HPDE6-E6E7 (cell line): ENCODE measurements at regions not wholly inside any gene's neighbourhood (a gene's known extent, or its start where the extent isn't known, plus 50 kb on each side); places are given as distances from the start of the nearest gene placed in this dataset.

Experiments
- DNase-seq: peaks from one replicate; pipeline ENCODE4 v3.0.0; 2011; ENCODE audit warnings: missing footprints; ENCODE audit errors: extremely low spot score

GRCh38 chr7:25947669-25948516 is 204.1 kb upstream of the NFE2L3 start:
- DNase-seq: no peak

DNA sequence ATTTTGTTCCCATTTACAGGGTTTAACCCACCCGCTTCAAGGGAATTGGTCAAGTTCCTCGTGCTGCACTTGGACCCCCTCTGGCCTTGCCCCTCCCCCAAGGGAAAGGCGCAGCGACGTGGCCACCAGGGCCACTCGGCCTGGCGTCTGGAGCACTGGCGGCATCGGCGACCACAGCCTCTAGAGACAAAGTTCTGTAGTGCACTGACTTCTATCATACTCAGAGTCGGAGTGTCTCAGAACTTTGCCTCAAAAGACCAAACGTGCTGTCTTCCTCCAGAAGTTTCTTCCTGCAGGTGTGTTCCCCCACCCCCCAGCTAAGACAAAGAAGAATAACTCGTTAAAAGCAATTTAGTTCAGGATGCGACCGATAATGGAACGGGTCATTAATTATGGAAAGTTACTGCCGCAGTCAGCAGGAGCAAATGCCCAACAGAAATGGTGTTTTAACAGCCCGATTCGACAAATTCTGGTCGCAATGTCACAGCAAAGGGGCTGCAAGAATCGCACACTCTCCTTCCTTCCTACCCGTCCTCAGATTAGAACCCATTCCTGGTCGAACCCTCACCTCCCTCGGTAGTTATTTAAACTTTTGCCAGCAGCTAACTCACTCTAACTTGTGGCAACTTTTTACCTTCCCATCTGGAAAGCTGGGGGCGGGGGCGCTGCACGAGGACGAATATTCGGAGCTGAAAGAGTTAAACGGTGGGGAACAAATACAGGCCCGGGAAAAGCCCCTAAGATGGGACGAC is 202.1 kb upstream of the NFE2L3 start:
- no peak for DNase-seq

DNA sequence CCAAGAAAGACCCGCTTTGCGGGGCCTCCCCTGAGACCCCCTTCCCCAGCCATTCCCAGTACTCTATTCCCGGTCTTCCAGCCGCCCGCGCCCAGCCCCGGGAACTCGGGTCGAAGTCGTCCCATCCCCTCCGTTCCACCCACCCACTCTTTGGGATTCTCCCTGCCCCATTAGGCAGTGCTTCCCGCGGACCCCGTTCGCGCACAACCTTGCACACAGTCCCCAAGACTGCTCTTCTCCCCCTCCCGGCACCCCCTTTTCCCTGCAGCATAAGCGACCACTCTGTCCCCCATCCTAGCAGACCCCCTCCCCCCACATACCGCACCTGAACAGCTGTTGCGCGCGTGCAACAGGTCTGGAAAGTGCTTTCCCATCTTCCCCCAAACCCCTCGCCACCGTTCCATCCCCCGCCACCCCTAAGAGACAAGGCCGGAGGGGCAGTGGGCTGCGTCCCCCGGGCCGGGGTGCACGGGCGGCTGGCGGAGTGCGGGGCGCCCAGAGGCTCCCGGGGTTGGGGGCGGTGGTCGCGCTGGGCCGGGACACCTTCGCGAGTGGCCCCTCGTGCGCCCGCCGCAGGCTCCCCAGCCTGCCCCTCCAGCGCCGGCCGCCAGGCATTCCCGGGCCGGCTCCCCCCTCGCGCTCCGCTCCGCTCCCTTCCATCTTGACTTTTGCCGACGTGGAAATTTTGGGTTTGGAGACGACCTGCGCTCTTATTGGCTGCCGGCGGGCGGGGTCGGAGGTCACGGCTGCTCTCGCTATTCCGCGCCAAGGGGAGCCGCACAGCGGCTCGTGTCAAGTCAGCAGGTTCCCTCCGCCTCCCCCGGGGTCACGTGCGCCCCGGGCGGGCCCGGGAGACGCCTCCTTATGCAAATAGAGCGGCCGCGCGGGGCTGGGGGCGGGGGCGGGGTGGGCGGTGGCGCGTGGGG is 201.2 kb upstream of the NFE2L3 start:
- DNase-seq: peak; percentile 83

DNA sequence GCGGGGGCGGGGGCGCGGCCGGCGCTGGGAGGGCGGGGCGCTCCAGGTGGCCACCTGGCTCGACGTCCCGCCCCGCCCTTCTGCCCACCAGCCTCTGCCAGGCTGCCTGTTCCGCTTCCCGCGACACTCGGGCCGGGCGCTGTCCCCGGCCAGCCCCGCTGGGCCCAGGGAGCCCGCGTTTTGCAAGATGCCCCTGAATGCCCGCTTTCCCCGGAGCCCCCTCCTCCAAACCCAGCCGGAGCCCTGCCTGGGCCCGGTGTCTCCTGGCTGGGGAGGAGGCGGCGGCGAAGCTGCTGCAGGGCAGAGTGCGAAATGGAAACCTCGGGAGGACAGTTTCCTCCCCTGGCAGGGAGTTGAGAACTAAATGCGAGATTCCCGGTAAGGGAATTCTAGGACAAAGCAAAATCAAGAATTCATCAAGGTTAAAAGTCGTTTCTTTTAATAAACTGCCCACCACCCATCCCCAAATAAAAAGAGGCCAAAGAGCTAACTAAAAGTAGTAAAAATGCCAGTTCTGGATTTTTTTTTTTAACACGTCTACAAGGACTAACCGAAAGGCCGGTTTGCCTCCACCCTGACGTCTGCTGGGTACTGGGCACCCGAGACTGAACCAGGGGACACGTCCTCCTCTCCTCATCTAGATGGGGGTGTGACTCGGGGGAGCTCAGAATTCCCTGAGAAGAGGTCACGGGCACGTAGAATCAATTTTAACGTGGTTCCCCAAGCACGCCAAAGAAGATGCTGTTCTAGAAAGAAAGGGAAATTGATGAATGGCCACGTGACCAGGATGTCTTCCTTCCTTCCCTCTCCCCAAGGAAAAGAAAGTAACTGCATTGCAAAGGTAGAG is 200.4 kb upstream of the NFE2L3 start:
- no peak for DNase-seq

DNA sequence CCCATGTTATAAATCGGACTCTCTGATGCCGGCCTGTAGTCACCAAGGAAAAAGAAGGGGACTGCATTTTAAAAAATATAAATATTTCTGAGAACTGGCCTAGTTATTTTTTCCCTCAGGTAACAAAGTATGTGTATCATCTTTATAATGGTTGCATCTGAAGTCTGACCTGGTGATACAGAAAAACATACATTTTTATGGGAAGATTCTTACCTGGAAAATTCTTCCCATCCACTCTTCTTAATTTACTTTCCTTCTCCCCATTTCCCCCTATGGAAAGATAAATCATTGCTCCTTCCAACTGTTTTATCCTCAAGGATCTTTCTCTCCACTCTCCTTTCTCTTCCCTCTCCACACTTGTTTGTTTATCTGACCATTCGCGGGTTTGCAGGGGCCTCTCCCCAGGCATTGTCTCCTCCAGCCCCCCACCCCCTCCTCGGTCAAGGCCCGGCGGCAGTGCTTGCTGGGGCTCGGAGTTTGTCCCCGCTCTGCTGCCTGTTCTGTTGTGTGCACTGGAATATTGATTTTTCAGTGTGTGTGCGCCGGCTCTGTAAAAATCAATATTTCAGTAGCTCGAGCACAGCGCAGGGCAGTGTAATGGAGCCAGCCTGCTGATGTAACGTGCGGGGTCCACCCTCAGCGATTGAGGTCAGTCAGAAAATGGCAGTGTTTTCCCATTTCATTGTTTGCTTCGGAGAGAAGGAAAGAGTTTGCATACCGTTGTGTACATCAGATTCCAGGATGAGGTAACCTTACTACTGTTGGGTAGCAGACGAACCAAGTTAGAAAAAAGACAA is 199.5 kb upstream of the NFE2L3 start:
- DNase-seq: no peak

- no peak for DNase-seq
Measured at GRCh38 chr7:25953859-25954258, 198.1 kb upstream of the NFE2L3 start.

DNA sequence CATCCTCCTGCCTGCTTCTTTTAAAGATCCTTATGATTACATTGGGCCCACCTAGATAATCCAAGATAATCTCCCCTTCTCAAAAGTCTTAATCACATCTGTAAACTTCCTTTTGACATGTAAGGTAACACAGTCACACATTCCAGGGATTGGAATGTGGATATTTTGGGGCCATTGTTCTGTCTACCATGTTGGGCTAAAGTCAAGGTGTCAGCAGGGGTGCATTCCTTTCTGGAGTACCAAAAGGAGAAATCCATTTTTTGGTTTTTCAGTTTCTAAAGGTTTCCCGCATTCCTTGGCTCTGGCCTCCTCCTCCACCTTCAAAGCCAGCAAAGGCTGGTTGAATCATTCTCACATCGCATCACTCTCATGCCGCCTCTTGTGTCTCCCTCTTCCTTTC is 197.6 kb upstream of the NFE2L3 start:
- no peak for DNase-seq

GRCh38 chr7:25959168-25959734 is 192.7 kb upstream of the NFE2L3 start:
- no peak for DNase-seq

- DNase-seq: no peak
Measured at GRCh38 chr7:25963733-25964132, 188.3 kb upstream of the NFE2L3 start.

DNA sequence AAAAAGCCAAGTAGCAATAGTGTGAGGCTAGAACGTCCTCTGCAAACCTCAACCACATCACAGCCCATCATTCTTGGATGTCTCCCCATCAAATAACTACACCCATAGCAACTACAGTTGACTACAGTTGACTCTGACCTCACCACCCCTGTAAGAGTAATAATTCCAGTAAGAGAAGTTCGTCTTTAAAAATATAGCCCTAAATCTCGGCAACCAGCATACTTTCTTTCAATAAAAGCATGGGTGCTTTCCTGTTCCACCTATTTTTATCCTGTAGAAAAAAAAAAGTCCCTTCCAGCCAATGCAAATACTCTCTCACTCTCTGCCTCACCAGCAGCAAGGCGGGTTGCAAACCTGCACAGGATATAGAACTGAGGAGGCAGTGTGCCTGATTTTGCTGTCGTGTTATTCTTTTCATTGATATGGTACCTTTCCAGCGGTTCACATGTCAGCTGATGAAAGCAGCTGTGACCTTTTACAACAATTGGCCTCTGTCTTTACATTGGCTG is 187.5 kb upstream of the NFE2L3 start:
- no peak for DNase-seq

DNA sequence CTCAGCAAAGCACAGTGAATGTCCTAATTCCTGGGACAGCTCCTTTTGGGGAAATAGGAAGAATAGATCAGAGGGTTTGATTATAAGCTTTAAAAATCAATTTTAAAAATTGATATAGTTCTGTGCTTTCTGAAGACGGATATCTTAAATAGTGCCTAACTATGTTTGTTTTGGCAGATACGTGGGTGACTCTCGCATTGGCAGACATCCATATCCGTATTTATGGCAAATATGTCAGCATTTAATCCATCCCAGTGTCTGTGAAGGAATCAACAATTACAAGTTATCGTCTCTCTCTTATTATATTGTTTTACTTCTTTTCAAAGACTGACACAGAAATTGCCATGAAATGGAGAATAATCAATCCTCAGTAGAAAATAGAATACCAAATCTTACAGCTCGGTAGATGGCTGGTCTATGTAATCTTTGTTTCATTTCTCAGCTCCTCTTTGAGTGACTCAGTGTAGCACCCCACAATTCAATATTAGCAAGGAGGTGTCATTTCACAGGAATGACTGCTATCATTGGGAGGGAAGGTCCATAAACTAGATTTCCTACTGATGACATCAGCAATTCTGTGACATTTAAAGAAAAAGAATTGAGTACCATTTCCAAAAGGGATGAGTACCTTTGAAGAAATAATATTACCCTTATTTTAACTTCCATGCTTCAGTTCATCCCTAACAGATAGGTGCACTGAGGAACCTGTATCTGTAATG is 186.4 kb upstream of the NFE2L3 start:
- DNase-seq: no peak

GRCh38 chr7:25966469-25966868 is 185.5 kb upstream of the NFE2L3 start:
- no peak for DNase-seq

DNA sequence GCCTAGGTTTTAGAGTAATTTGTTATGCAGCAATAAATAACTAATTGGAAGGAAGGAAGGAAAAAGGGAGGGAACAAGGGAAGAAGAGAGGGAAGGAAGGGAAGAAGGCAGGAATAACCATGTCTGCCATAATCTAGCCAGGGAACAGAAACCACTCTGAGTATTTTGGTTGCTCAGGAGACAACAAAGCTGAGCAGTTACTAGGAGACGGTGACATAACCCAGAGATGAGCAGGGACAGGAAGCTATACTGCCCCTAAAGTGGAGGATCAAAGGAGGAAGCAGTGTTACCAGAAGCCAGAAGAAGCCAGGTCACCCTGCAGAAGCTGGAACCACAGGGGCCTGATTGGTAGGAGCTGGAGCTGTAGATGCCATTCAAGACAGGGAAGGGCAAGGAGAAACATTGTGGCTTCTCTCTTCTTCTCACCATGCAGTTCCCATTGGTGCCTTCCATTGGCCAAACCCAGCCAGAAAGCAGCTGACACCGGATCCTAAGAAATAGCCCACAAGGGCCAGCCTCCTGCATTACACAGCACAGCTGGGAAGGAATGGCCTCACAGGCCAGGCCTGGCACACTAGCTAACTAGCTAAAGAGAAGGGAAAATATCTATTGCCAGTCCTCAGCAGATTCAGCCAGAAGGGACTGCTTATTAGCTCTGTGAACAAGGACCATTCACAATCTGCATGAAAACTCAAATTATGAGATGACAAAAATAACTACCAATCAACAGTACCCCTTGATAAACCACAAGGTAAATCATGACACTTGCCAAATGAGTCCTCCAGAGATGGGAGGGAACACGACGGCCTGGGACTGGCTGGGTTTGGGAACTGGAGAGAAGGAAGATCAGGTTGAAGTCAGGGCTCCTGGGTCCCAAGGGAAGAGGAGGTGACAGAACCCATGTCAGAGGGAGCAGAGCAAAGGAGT is 184.5 kb upstream of the NFE2L3 start:
- DNase-seq: no peak

DNA sequence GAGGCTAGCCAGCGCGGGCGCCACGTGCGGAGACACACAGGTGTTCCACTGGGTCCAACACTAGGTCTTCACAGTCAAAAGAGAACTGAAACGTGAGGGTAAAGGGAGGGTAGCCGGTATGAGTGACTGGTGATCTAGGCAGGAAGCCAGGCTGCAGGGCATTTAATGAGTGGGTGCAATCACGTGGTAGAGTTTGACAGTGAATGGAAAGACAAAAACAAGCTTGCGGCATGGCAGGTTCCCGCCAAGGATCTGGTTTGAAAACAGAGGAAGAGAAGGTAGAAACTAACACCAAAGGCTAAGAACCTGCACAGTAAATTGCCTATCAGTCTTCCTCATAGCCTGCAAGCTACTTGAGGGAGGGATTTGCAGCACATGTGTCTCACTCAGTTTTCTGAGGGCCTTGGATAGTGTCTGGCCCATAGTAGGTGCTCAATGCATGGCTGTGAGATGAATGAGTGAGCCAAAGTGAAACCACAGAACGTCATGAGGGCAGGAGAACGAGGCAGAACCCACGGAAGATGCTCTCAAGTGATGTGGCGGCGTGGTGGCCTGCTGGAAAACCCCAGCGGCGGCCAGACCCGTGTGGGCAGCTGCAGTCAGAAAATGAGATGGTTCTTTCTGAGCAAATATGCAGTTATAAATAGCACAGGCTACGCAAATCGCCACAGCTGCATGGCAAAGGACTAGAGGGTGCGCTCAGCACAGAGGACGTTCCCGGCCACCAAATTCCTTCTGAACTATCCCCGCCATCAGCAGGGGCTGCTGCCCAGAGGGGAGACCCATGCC is 183.6 kb upstream of the NFE2L3 start:
- no peak for DNase-seq

DNA sequence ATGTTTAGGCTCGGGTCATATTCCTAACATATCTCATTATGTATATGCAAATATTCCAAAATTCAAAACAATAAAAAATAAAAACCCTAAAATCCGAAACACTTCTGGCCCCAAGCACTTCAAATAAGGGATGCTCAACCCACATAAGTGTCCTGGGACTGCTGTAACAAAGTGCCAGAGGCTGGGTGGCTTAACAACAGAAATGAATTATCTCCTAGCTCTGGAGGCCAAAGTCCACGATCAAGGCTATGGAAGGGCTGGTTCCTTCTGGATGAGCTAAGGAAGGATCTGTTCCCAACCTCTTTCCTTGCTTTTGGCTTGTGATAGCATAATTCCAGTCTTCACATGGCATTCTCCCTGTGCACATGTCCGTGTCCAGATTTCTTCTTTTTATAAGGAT is 181.6 kb upstream of the NFE2L3 start:
- no peak for DNase-seq

GRCh38 chr7:25970911-25971310 is 181.1 kb upstream of the NFE2L3 start:
- DNase-seq: no peak

- no peak for DNase-seq
Measured at GRCh38 chr7:25976630-25977029, 175.4 kb upstream of the NFE2L3 start.
